IPS-NIHi7 (cell line): ENCODE measurements at regions not wholly inside any gene's neighbourhood (a gene's known extent, or its start where the extent isn't known, plus 50 kb on each side); places are given as distances from the start of the nearest gene placed in this dataset.

Source experiments
- DNase-seq: peaks from one replicate; pipeline ENCODE4 v3.0.0; 2012; ENCODE audit warnings: mixed read lengths; ENCODE audit errors: extremely low spot score

DNA sequence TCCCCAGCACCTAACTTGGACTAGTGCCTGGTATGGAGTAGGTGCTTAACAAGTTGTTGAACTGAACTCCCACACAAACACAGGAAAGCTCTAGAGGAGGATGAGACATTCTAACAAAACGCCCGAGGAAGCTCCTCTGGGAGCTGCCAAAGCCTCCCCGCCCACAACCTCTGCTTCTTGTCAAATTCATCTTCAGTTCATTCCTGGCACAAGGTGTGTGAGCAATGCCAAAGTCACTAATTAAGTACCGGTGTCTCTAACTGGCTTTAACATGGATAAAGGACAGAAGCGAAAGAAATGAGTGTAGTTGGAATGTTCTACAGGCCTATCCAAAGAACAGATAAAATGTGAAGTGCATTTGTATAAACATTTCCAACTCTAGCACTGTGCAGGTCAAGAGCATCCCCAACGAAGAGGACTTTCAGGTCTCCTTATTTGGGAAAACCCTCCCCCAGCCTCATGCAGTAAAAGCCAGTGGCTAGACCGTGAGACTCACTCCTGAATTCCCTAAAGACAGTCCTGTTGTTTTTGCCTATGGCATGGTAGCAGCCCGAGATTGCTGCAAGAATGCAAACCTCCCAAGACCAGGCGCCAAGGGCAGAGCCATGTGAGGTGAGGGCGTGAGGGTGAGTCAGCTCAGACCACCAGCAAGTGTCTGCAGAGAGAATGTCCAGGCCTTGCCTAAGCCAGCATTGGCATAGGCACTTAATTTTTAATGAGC lies 72.2 kb upstream of the KLF3 start:
- no peak for DNase-seq

DNA sequence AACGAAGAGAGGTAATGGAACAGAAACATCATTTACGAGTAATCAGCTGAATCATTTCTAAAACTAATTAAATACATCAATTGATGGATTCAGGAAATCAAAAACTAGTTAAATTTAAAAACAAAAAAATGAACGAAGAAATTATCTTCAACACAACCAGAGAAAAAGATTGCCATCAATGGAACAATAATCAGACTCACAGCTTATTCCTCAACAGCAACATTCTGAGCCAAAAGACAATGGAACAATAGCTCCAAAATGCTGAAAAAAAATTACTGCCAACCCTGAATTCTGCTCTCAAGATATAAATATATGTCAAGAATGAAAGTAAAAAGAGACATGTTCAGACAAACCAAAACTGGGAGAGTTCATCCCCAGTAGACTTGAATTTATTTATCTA lies 65.5 kb upstream of the KLF3 start:
- no peak for DNase-seq

DNA sequence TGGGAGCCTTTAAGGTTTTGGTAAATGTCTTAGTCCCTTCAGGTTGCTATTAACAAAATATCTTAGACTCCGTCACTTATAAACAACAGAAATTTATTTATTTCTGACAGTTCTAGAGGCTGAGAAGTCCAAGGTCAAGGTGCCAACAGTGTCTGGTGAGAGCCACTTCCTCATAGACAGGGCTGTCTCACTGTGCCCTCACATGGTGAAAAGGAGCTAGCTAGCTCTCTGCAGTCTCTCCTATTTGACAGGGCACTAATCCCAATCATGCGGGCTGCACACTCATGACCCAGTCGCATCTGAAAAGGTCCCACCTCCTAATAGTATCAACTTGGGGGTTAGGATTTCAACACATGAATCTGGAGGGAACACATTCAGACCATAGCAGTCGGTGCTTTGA lies 63.4 kb upstream of the KLF3 start:
- DNase-seq: no peak

DNA sequence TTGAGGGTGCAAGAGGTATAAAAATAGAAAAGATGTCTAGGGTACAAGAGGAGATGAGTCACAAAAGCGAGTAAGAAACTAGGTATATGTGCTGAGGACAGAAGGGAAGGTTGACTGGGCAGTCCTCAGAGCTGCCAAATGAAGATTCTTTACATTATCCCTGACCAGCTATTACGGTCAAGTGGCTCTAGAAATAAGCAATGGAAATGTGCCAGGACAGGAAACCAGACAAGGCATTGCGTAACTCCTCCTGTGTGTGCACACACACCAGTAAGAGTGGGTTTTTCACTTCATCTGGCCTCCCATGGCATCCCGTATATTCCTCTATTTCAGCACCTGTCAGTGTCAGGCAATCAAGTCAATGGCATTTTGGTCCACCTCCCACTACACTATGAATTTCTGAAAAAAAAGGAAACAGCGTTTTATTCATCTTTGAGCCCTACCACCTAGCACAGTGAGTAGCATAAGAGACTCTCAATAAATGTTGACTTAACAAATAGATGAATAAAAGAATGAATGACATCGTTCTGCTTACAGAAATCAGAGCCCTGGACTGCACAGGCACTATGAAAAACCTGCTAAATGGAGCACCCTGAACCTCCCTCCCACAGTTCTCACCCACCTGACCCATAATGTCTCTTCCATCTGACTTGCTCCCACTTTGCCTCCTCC lies 62.6 kb upstream of the KLF3 start:
- no peak for DNase-seq

DNA sequence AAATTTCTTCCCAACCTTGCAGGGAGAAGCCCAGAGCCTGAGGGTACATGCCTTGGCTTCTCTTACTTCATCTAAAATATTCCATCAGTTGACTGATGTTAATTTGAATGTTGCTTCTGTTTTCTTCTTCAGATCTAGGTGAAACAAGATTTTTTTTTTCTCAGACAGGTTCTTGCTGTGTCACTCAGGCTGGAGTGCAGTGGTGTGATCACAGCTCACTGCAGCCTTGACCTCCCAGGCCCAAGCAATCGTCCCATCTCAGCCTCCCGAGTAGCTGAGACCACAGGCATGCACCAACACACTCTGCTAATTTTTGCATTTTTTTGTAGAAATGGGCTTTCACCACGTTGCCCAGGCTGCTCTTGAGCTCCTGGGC lies 62.1 kb upstream of the KLF3 start:
- no peak for DNase-seq

DNA sequence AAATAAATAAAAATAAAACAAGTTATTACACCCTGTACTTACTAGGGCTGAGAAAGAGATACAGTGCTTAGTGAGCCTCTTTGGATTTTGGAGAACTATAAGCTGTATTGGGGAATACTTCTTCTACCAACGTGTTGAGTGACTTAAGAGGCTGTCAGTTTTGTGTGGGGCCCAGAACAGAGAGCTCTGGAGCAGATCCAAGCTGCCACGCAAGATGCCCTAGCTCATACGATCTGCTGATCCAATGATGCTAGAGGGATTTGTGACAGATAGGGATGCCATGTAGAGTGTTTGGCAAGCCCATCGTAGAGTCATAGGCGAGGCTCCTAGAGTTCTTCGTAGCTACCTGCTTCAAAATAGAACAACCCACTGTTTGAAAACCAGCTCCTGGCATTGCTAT lies 60.3 kb upstream of the KLF3 start:
- DNase-seq: no peak

DNA sequence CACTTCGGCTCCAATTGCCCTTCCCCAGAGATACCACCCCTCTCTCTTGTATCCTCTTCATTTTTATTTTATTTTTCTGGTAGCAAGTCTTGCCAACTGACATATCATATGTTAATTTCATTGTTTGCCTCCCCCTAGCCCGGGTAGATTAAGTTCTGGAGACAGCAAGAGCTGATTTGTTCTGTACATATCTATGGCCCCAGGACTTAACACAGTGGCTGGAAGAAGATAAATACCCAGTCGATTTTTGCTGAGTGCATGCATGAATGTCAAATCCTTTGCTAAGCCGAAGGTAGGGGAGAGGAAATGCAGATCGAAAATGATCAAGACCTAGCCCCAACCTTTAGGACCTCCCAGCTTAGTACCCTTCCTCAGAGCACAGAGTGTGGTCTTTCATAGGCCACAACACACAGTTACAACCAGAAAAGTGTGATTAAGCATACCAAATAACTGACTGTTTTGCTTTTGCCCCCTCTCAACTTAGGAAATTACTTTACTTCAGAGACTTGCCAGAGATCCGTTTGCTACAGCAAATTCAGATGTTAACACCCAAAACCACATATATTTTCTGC lies 58.7 kb upstream of the KLF3 start:
- DNase-seq: no peak

DNA sequence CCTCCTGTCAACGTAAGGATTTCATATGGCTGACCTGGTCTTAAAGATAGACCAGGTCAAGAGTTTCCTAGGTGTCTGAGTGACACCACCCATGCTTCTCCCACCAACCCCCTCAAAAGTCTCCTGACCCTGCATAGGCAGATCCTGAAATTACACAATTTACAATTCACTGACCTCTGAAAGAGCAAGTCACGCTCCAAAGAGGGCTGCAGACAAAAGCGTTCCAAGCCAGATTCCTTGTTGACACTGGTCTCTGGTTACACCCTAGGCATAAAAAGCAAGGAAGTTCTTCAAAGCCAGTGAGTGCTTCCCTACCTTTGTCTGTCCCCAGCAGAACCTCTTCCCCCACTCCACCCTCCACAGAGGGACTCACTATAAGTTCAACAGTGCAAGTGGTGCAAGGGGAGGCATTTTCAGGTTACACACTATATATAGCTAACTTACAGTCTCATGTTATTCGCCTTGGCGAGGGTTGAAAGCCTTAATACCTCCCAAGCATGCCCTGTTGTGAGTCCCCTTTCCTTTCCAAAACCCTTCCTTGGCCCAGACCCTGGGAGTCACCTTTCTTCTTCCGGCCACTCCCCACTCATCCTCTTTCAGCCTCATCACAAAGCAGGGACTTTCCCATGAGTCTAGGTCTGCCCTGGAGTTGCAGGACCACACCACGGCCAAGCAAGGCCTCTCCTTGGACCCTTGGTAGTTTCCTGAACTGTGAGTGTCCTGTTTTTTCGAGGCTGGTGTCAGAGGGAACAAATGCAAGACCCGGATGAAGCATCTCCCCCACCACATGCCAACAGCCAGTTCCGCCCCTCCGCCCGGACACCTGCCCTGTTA lies 58.0 kb upstream of the KLF3 start:
- peak; percentile 35 for DNase-seq

DNA sequence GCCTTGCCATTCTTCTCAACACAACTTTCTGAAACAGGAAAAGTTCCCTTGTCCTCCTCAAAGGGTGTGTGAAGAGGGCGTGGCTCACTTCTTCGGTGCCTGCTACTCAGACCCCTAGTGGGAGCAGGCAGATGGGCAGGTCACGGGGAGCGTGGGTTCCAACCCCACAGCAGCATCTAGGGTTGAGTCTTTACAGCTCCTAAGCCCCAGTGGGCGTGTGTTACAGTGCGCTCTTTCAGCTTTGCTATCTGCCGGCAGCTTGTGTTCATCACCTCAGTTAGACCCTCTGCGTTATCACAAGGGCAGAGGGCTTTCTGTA lies 57.5 kb upstream of the KLF3 start:
- no peak for DNase-seq

DNA sequence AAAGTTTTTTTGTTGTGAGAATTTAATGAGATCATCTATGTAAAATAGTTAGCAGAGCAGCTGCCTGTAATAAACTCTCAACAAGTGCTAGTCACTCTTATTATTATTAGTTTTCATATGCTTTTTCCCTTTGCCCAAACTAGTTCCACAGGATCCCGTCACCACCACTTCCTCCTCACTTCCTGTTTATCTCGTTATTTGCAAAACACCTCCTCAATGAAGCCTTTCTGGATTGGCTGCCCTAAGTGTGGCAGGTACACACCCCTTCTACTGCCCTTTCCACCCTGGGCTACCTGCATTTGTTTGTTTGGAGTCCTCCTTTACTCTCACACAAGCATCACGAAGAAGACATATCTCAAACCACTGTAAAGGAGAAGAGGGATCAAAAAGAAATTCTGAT lies 54.4 kb upstream of the KLF3 start:
- DNase-seq: peak; percentile 31

DNA sequence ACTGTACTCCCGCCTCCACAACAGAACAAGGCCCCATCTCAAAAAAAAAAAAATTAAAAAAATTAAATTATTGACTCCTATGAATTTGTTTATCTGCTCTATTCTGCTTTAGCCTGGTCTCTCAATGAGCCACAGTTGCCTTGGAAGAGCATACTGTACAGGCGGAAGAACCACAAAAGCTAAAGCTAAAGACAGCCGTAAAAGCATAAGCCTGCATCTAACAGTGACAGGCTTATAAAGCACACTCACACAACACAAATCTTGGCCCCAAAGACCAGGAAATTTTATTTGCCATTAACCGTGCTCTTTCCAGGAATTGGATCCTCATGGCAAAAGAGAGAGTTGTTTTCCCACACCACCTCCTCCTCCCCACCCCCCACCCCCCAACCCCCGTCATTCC lies 53.5 kb upstream of the KLF3 start:
- no peak for DNase-seq

DNA sequence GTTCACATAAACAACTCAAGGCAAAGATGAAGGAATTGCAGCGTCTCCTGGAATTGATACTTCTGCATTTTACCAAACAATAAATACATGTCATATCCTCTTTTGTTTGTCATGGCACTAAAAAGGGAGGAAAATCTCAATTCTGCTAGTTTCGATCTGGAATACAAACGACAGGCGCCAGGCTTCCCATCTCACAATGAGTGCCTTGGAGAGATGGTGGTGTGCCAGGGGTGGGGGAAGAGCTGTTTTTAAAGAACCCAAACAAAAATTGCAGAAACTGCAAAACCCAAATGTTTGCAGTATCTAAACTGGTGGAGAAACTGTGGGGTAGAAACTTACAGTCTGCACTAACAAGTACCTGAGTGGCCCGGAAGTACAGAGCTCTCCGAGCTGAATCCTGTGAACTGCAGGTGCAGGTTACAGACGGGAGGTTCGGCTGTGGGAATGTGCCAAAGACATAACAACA lies 53.0 kb upstream of the KLF3 start:
- DNase-seq: no peak

DNA sequence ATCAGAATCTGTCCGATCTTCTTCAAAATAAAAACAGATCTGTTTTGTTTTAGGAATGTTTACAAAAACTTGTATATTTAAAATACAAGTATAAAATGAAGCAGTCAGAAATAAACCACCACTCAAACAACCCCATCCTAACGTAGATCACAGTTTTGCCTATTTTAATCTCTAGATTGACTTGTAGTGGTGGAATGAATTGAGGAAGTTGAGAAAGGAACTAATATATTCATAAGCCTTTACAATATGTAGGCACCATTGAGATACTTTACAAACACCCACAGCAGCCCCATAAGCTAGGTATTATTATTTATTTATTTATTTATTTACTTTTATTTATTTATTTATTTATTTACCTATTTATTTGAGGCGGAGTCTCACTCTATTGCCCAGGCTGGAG lies 52.3 kb upstream of the KLF3 start:
- no peak for DNase-seq

DNA sequence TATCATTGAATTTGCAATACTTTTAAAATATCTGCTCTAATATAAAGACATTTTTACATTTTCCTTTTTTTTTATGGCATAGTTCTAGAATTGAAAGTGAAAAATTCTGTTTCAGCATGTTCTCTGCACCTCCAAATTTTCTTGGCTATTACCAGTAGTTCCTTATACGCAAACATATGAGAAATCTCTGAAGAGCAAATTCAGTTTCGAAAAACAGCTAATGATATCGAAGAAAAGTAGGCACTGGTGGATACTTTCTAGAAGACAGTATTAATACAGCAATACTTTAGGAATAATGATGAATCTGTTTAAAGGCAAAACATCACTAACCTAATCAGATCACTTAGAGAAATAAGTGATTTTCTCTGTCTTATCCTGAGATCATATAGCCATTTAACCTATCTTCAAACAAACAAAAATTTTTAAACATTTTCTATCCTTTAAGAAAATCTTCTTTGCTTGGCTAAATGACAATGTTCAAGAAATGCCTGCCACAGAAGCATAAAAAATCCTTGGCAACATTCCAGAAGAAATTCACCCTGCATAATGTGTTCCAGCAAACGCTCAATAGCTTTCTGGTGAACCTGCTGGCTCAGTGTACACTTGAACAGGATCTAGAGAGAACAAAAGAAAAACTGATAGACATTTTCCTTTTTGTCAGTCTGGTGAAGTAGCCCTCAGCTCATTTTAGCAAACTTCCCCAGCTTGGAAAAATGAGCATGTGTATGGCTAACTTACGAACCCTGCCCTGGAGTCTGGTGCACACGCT lies 51.2 kb upstream of the KLF3 start:
- no peak for DNase-seq
